ENCODE measurements at regions not wholly inside any gene's neighbourhood (a gene's known extent, or its start where the extent isn't known, plus 50 kb on each side); places are given as distances from the start of the nearest gene placed in this dataset.

GRCh38 chr13:90070837-90071525 is 1276.5 kb upstream of the MIR17HG start (continued):
- no peak for TF ChIP-seq ZNF462 (CRISPR knock-in tag; IDR thresholded peaks at IDR 0.05)
- TF ChIP-seq ETS1 (IDR thresholded peaks at IDR 0.05): no peak

- Histone ChIP-seq H4K20me1 (replicated peaks; ENCODE audit: insufficient read depth) (no peaks in the 10 kb centered on the region), H3K4me2 (no peak overlapping the region), H3K4me3 (no peak overlapping the region), H3K27me3 (ENCODE audit: insufficient read depth) (no peaks in the 10 kb centered on the region), H3F3A (replicated peaks; ENCODE audit: low read depth) (no peaks in the 10 kb centered on the region), H2AFZ (no peak overlapping the region), H3K4me1 (ENCODE audit: insufficient read depth) (peaks cover 2% of the 10 kb centered on the region; the same call in 1 of the 2 replicates), H3K36me3 (ENCODE audit: insufficient read depth) (no peaks in the 10 kb centered on the region), H3K79me2 (replicated peaks; ENCODE audit: insufficient read depth) (no peaks in the 10 kb centered on the region), H3K27ac (ENCODE audit: low read depth) (no peak overlapping the region), H3K9me2 (ENCODE audit: insufficient read depth) (0 out of 2 replicates have a peak, but pooled peaks cover 10% of the 10 kb centered on the region)
- no peak for ATAC-seq
- H3K36me3 Mint-ChIP-seq (ENCODE audit: low read depth): no peaks in the 10 kb centered on the region
- H3K27me3 Mint-ChIP-seq (ENCODE audit: insufficient read depth, low read depth, poor library complexity): no peaks in the 10 kb centered on the region
- H3K4me3 Mint-ChIP-seq: no peak overlapping the region
- no peak for DNase-seq (ENCODE audit: low spot score)
- H3K27ac Mint-ChIP-seq: no peak overlapping the region
- H3K9me3 Mint-ChIP-seq: no peaks in the 10 kb centered on the region
- no peaks in the 10 kb centered on the region for H3K4me1 Mint-ChIP-seq
- TF ChIP-seq ZNF462 (CRISPR knock-in tag; IDR thresholded peaks at IDR 0.05) (no peak), STAT1 (IDR thresholded peaks at IDR 0.05; ENCODE audit: unreplicated experiment) (no peak), NANOG (IDR thresholded peaks at IDR 0.05; ENCODE audit: borderline replicate concordance) (no peak), ZNF331 (CRISPR knock-in tag; IDR thresholded peaks at IDR 0.05; ENCODE audit: low read depth) (no peak), ZNF114 (CRISPR knock-in tag; IDR thresholded peaks at IDR 0.05) (no peak)
Measured at GRCh38 chr13:90084684-90085290, 1262.7 kb upstream of the MIR17HG start.

All from GM23338 (cell line).